H9 (cell line): ENCODE measurements at regions not wholly inside any gene's neighbourhood (a gene's known extent, or its start where the extent isn't known, plus 50 kb on each side); places are given as distances from the start of the nearest gene placed in this dataset.

Experiments used
- DNase-seq: peaks from one replicate; pipeline ENCODE4 v3.0.0-alpha.2; 2017
- H2AFZ ChIP-seq: one replicate; pipeline ENCODE4 v1.6.1; 2013; ENCODE audit warnings: mild to moderate bottlenecking, low read length, control low read depth, moderate library complexity
- H2AK5ac ChIP-seq: 2 replicates; pipeline ENCODE4 v1.6.1; 2013; ENCODE audit warnings: low read length, control low read depth, mixed read lengths; ENCODE audit not compliant: insufficient read length
- H2BK120ac ChIP-seq: one replicate; pipeline ENCODE4 v1.6.1; 2013; ENCODE audit warnings: low read depth, mild to moderate bottlenecking, low read length, control low read depth, inconsistent platforms; ENCODE audit not compliant: poor library complexity, severe bottlenecking
- H2BK12ac ChIP-seq: 2 replicates; pipeline ENCODE4 v1.6.1; 2013; ENCODE audit warnings: low read length, control low read depth, mixed read lengths, low read depth; ENCODE audit not compliant: insufficient read length
- H2BK15ac ChIP-seq: 2 replicates; pipeline ENCODE4 v1.6.1; 2013; ENCODE audit warnings: low read depth, low read length, control low read depth
- H2BK20ac ChIP-seq: one replicate; pipeline ENCODE4 v1.6.1; 2013; ENCODE audit warnings: low read depth, mild to moderate bottlenecking, low read length, control low read depth, inconsistent platforms; ENCODE audit not compliant: poor library complexity, severe bottlenecking
- H2BK5ac ChIP-seq: 2 replicates; pipeline ENCODE4 v1.6.1; 2013; ENCODE audit warnings: low read length, control low read depth, mixed read lengths; ENCODE audit not compliant: insufficient read length
- H3K14ac ChIP-seq: 2 replicates; pipeline ENCODE4 v1.6.1; 2013; ENCODE audit warnings: low read length, control low read depth; ENCODE audit not compliant: insufficient read depth
- H3K18ac ChIP-seq: 2 replicates; pipeline ENCODE4 v1.6.1; 2013; ENCODE audit warnings: low read depth, mild to moderate bottlenecking, mixed read lengths, low read length, control low read depth; ENCODE audit not compliant: insufficient read length
- H3K23ac ChIP-seq: 2 replicates; pipeline ENCODE4 v1.6.1; 2013; ENCODE audit warnings: low read length, control low read depth, mixed read lengths, low read depth; ENCODE audit not compliant: insufficient read length
- H3K23me2 ChIP-seq: 2 replicates; pipeline ENCODE4 v1.6.1; 2013; ENCODE audit warnings: low read depth, mild to moderate bottlenecking, mixed read lengths, low read length, control low read depth; ENCODE audit not compliant: insufficient read length, poor library complexity, severe bottlenecking
- H3K27ac ChIP-seq: 2 replicates; pipeline ENCODE4 v1.5.1; 2013; ENCODE audit warnings: low read length, control low read depth, mixed read lengths, low read depth; ENCODE audit not compliant: insufficient read length
- H3K27me3 ChIP-seq: 2 replicates; pipeline ENCODE4 v1.6.1; 2013; ENCODE audit warnings: low read length, control low read depth, inconsistent platforms; ENCODE audit not compliant: insufficient read depth
- H3K4ac ChIP-seq: 2 replicates; pipeline ENCODE4 v1.6.1; 2013; ENCODE audit warnings: low read depth, mild to moderate bottlenecking, control low read depth, inconsistent platforms, low read length, moderate library complexity
- H3K4me1 ChIP-seq: 2 replicates; pipeline ENCODE4 v1.6.1; 2013; ENCODE audit warnings: low read length, control low read depth, inconsistent platforms; ENCODE audit not compliant: insufficient read depth
- H3K4me2 ChIP-seq: 2 replicates; pipeline ENCODE4 v1.6.1; 2013; ENCODE audit warnings: low read length, control low read depth, mixed read lengths; ENCODE audit not compliant: insufficient read length, insufficient read depth
- H3K56ac ChIP-seq: 2 replicates; pipeline ENCODE4 v1.6.1; 2013; ENCODE audit warnings: low read depth, mild to moderate bottlenecking, mixed read lengths, low read length, control low read depth; ENCODE audit not compliant: insufficient read length
- H3K79me1 ChIP-seq: 2 replicates; pipeline ENCODE4 v1.6.1; 2013; ENCODE audit warnings: low read depth, mild to moderate bottlenecking, moderate library complexity, low read length, control low read depth, inconsistent platforms; ENCODE audit not compliant: insufficient read depth, poor library complexity, severe bottlenecking
- H3K79me2 ChIP-seq: 2 replicates; pipeline ENCODE4 v1.6.1; 2013; ENCODE audit warnings: low read length, control low read depth, inconsistent platforms; ENCODE audit not compliant: insufficient read depth
- H3K9ac ChIP-seq: 2 replicates; pipeline ENCODE4 v1.6.1; 2013; ENCODE audit warnings: low read length, control low read depth, mixed read lengths; ENCODE audit not compliant: insufficient read length; ENCODE audit errors: extremely low read depth
- H3K9me3 ChIP-seq: one replicate; pipeline ENCODE4 v1.6.1; 2013; ENCODE audit warnings: low read depth, low read length, inconsistent platforms; ENCODE audit not compliant: control insufficient read depth
- H3T11ph ChIP-seq: one replicate; pipeline ENCODE4 v1.6.1; 2013; ENCODE audit warnings: mild to moderate bottlenecking, low read length, control low read depth, inconsistent platforms
- H4K20me1 ChIP-seq: one replicate; pipeline ENCODE4 v1.6.1; 2013; ENCODE audit not compliant: control insufficient read depth, insufficient read length, insufficient read depth
- H4K5ac ChIP-seq: 2 replicates; pipeline ENCODE4 v1.6.1; 2013; ENCODE audit warnings: low read depth, mild to moderate bottlenecking, mixed read lengths, low read length, control low read depth; ENCODE audit not compliant: insufficient read length
- H4K8ac ChIP-seq: replicated peaks from 2 replicates; pipeline ENCODE4 v1.6.1; 2013; ENCODE audit warnings: low read length, control low read depth, mixed read lengths, low read depth; ENCODE audit not compliant: insufficient read length
- H4K91ac ChIP-seq: 2 replicates; pipeline ENCODE4 v1.6.1; 2013; ENCODE audit warnings: low read depth, mild to moderate bottlenecking, moderate library complexity, mixed read lengths, low read length, control low read depth; ENCODE audit not compliant: insufficient read length
- H3K27ac Mint-ChIP-seq, 3 experiments: 2 replicates in 2 of 3; 3 replicates in 1 of 3; pipeline ENCODE4 v1.8.0; 2020 to 2021; ENCODE audit warnings: mixed read lengths in 3 of 3, mild to moderate bottlenecking in 1 of 3, moderate library complexity in 1 of 3
- H3K27me3 Mint-ChIP-seq: 2 replicates; pipeline ENCODE4 v1.8.0; 2021; ENCODE audit warnings: low read depth, mild to moderate bottlenecking, moderate library complexity, mixed read lengths
- H3K36me3 Mint-ChIP-seq, 3 experiments: 2 replicates in 2 of 3; 3 replicates in 1 of 3; pipeline ENCODE4 v1.8.0; 2020 to 2021; ENCODE audit warnings: low read depth in 3 of 3, mixed read lengths in 3 of 3; ENCODE audit not compliant: insufficient read depth in 1 of 3
- H3K4me1 Mint-ChIP-seq, 2 experiments: 2 replicates each; pipeline ENCODE4 v1.8.0; 2020; ENCODE audit warnings: mixed read lengths in 2 of 2
- H3K4me3 Mint-ChIP-seq, 2 experiments: 2 replicates in 1 of 2; 3 replicates in 1 of 2; pipeline ENCODE4 v1.8.0; 2020 to 2021; ENCODE audit warnings: mild to moderate bottlenecking in 2 of 2, mixed read lengths in 2 of 2, moderate library complexity in 1 of 2
- H3K9me3 Mint-ChIP-seq, 2 experiments: 2 replicates in 1 of 2; 3 replicates in 1 of 2; pipeline ENCODE4 v1.8.0; 2020; ENCODE audit warnings: mild to moderate bottlenecking in 2 of 2, mixed read lengths in 2 of 2, moderate library complexity in 1 of 2
- CTCF ChIP-seq: fragments of 200-600 bp; sonication (generic); conservative IDR thresholded peaks from 3 replicates; pipeline ENCODE4 v1.8.0; 2021; ENCODE audit warnings: antibody characterized with exemption, mild to moderate bottlenecking
- WGBS: extraction: QIAGEN DNeasy Blood & Tissue Kit; methylation state at CpG from one replicate; pipeline ENCODE4 v1.1.7; 2013; ENCODE audit warnings: missing lambda C conversion rate, low lambda C conversion rate, mixed read lengths; ENCODE audit not compliant: insufficient read length; ENCODE audit errors: extremely low coverage; 5-methylcytosine and 5-hydroxymethylcytosine counted together

DNA sequence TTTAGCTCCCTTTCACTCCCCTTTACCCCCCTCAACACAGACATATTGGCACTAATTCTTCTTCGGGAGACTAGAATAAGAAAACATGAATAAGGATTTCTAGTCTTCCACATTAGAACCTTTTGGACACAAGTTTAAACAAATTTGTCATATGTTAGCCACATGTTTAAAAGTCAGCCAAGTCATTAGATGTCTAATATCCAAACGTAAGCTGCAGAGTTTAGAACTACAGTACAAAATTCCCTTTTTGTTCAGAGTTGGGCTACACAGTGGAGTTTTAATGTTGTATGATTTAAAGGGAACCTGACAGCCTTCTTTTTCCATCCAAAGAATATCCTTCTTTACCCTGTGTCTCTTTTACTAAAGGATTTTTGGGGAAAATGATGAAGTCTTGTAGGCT, 79.8 kb downstream of the PDE6H start:
- no peak overlapping the region; a peak in 1 of 7 replicates for H3K27ac Mint-ChIP-seq
- no peak overlapping the region for H2BK120ac ChIP-seq
- WGBS, result no CpG with 5 or more reads among the region's 2 CpGs

More for the DNA sequence above, 79.8 kb downstream of the PDE6H start:
- no peak overlapping the region for H2AFZ ChIP-seq
- Mint-ChIP-seq H3K4me3 (no peak overlapping the region), H3K9me3 (no peaks in the 10 kb centered on the region), H3K4me1 (no peaks in the 10 kb centered on the region), H3K27me3 (no peaks in the 10 kb centered on the region; the same call in 1 of the 2 replicates), H3K36me3 (no peaks in the 10 kb centered on the region)
- no peaks in the 10 kb centered on the region for H3K4me1 ChIP-seq
- H3K23ac ChIP-seq, result no peak overlapping the region
- no peak overlapping the region for H3K18ac ChIP-seq
- H3K4me2 ChIP-seq, result no peak overlapping the region
- H3K27me3 ChIP-seq, result no peaks in the 10 kb centered on the region
- H2BK15ac ChIP-seq, result no peak overlapping the region
- DNase-seq, result no peak
- no peak overlapping the region for H2BK20ac ChIP-seq
- H2AK5ac ChIP-seq, result no peak overlapping the region
- H3T11ph ChIP-seq, result no peak overlapping the region
- no peak overlapping the region for H2BK5ac ChIP-seq
- H4K8ac ChIP-seq, result no peak overlapping the region
- no peaks in the 10 kb centered on the region for H3K23me2 ChIP-seq
- H2BK12ac ChIP-seq, result no peak overlapping the region
- H4K5ac ChIP-seq, result no peak overlapping the region
- H3K79me1 ChIP-seq, result no peaks in the 10 kb centered on the region
- no peak for TF ChIP-seq CTCF
- H4K20me1 ChIP-seq, result no peaks in the 10 kb centered on the region
- no peaks in the 10 kb centered on the region for H3K79me2 ChIP-seq
- H3K27ac ChIP-seq, result no peak overlapping the region
- H3K4ac ChIP-seq, result no peak overlapping the region
- H4K91ac ChIP-seq, result no peak overlapping the region
- no peak overlapping the region for H3K14ac ChIP-seq
- H3K9ac ChIP-seq, result no peak overlapping the region
- no peak overlapping the region for H3K56ac ChIP-seq
- no peaks in the 10 kb centered on the region for H3K9me3 ChIP-seq
